GM12872 (cell line): ENCODE measurements at regions not wholly inside any gene's neighbourhood (a gene's known extent, or its start where the extent isn't known, plus 50 kb on each side); places are given as distances from the start of the nearest gene placed in this dataset.

ENCODE experiments used
- CTCF ChIP-seq: IDR thresholded peaks from 3 replicates; pipeline ENCODE4 v1.5.1; 2011; ENCODE audit warnings: low read depth, mild to moderate bottlenecking, low read length, moderate library complexity; ENCODE audit not compliant: insufficient read depth

GRCh38 chr13:73244467-73244866 lies 185.7 kb downstream of the KLF5 start:
- TF ChIP-seq CTCF = no peak

DNA sequence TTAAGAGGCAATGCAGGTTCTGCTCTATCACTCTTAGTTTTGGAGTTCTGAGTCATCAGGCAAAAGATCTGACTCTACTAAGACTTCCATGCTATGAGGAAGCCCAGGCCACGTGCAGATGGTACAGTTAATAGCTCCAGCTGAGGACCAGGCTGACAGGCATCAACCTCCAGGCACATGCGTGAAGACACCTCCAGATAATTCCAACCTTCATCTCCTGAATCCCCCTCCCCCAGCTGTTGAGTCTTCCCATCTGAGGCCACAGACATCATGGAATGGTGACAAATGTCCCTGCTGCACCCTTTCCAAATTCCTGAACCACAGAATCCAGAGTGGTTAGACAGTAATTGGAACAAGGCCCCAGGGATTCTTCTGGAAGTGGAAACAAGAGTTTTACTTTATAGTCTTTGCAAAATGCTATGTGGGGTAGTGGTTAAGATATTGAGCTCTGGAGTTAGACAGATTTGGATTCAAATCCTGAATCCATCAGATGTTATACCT lies 183.8 kb downstream of the KLF5 start:
- no peak for TF ChIP-seq CTCF

- no peak for TF ChIP-seq CTCF
These were observed 181.4 kb downstream of the KLF5 start for GRCh38 chr13:73240193-73240592.

DNA sequence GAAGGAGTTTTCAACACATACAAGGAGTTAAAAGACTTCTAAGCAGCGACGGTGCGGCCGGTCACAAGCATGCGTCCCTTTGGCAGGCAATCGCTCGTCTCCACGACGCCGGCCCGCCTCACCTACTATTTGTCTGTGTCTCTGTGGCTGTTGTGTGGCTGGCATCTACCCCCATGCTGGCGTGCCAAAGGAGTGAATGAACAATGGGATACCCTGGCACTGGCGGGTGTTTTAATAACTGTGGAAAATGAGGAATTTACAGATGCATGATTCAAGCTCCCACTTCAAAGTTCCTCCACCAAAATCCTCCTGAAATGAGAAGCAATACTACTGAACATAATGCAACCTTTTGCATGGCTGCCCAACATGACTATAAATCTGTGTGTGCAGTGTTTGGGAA lies 176.6 kb downstream of the KLF5 start:
- TF ChIP-seq CTCF = no peak

GRCh38 chr13:73231471-73231870 lies 172.7 kb downstream of the KLF5 start:
- no peak for TF ChIP-seq CTCF

GRCh38 chr13:73230716-73231115 lies 171.9 kb downstream of the KLF5 start:
- TF ChIP-seq CTCF = no peak

DNA sequence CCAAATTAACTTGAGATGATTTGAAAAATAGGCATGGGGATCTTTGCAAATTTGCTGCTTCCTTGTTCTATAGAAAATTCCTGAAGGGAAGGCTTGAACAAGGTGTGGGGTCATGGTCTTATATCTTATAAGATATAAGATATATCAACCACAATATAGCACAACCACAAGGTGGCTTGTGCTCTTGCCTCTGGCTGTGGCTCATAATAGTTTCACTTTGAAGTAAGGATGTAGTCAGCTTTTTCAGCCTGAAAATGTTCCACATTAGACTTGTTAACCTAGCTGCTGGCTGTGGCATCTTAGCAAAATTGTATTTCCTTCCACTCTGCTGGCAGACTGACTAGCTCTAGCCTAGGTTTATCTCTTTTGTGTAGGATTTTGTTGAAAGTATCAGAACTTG lies 169.7 kb downstream of the KLF5 start:
- TF ChIP-seq CTCF = 0 out of 3 replicates have a peak, but pooled peaks have one; percentile 4

DNA sequence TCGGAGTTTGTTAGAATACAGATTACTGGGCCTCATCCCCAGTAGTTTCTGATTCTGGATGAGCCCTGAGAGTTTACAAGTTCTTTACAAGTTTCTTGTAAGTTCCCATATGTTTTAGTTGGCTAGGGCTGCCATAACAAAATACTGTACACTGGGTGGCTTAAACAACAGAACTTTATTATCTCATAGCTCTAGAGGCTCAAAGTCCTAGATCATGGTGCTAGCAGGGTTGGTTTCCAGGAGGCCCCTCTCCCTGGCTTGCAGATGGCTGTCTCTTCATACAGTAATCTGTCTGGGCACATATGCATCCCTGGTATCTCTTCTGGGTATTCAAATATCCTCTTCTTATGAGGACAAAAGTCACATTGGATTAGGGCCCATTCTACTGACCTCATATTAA lies 167.2 kb downstream of the KLF5 start:
- no peak for TF ChIP-seq CTCF
